ENCODE measurements at regions not wholly inside any gene's neighbourhood (a gene's known extent, or its start where the extent isn't known, plus 50 kb on each side); places are given as distances from the start of the nearest gene placed in this dataset.

- TF ChIP-seq SIN3A (IDR thresholded peaks at IDR 0.05; ENCODE audit: borderline replicate concordance, insufficient read depth, low read length) = no peak
- TF ChIP-seq POLR2AphosphoS5 (IDR thresholded peaks at IDR 0.05; ENCODE audit: low read depth, low read length) = no peak
- no peak for TF ChIP-seq REST (IDR thresholded peaks at IDR 0.05; ENCODE audit: insufficient read depth in 1 of 2, low read depth in 2 of 2, low read length in 2 of 2)
- no peak for TF ChIP-seq TAF1 (IDR thresholded peaks at IDR 0.05; ENCODE audit: borderline replicate concordance, insufficient read depth, low read length)
- no peak for TF ChIP-seq FOXP2 (optimal IDR thresholded peaks at IDR 0.05; ENCODE audit: borderline replicate concordance, extremely low read depth, extremely low read length, insufficient read depth)
Observed at GRCh38 chr22:27115410-27115809, 458.0 kb downstream of the MIAT start.

Data from PFSK-1 (cell line).